ENCODE measurements at regions not wholly inside any gene's neighbourhood (a gene's known extent, or its start where the extent isn't known, plus 50 kb on each side); places are given as distances from the start of the nearest gene placed in this dataset.

DNA sequence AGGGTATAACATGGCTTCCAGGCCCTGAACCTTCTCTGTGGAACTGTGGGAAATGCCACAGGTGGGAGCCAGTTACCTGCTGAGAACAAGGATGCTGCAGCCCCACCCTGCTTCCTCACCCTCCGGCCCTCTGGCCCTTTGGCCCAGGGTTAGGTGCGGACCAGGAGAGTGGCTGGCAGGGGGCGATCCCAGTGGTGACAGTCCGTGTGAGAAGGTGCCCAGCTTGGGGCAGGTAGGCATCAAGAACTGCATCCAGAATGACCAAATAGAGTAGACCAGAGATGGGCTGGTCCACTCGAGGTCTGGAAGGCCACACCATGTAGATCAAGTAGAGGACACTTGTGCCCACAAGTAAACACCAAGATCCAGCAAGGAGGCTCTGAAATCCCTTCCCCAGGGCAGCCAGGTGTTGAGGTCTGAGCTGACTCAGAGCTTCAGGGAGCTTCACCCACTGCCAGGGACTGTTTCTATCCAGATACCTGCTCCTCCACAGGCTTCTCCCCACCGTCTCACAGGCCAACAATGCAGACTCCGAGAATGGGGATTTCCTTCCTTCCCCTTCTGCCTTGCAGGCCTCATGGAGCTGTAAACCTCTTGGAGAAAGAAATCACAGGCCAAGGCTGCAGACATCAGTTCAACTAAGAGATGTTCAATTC is 61.4 kb upstream of the ZSWIM6 start:
- no peaks in the 10 kb centered on the region for H3K27me3 ChIP-seq (ENCODE audit: control insufficient read depth in 2 of 2, insufficient read depth in 2 of 2, low read length in 2 of 2)
- no peak overlapping the region for H3K9ac ChIP-seq (ENCODE audit: insufficient read depth, low read length, poor library complexity, severe bottlenecking)
- no peaks in the 10 kb centered on the region for H3K79me2 ChIP-seq (ENCODE audit: insufficient read depth, low read length)
- H3K4me1 ChIP-seq (ENCODE audit: control insufficient read depth in 1 of 2, insufficient read depth in 2 of 2, low read length in 2 of 2) = peaks cover 70 to 72% of the 10 kb centered on the region in 2 donors
- Mint-ChIP-seq H3K27me3 (ENCODE audit: low read depth in 3 of 3) (peaks cover 0 to 9% (median 0%) of the 10 kb centered on the region in 3 donors), H3K27ac (peak overlapping the region in 1 of 7 donors; percentile 8), H3K36me3 (peaks cover 0 to 2% of the 10 kb centered on the region in 2 donors), H3K4me3 (no peak overlapping the region), H3K9me3 (peaks cover 2 to 6% (median 3%) of the 10 kb centered on the region in 7 donors), H3K4me1 (peaks cover 37% of the 10 kb centered on the region)
- intact Hi-C loops (cut with micrococcal nuclease) = no loop called here
- peak overlapping the region; percentile 67 for H2AFZ ChIP-seq (ENCODE audit: insufficient read depth, low read depth, low read length, poor library complexity, severe bottlenecking)
- peak in 1 of 3 donors; percentile 28 for DNase-seq
- 80% methylated on average over 5 of the region's 7 CpGs for WGBS (ENCODE audit: insufficient coverage)
- H3K27ac ChIP-seq (ENCODE audit: low read depth in 1 of 2, low read length in 2 of 2) = peak overlapping the region in 1 of 2 donors; percentile 46
- H4K20me1 ChIP-seq (ENCODE audit: insufficient read depth, low read length) = no peaks in the 10 kb centered on the region
- no peak overlapping the region for H3K4me3 ChIP-seq (replicated peaks in 1 of 3; ENCODE audit: low read depth in 2 of 3, low read length in 3 of 3)
- no peak overlapping the region for H3K4me2 ChIP-seq (replicated peaks; ENCODE audit: extremely low read depth, low read length, poor library complexity, severe bottlenecking)
- TF ChIP-seq, protein P1, sequence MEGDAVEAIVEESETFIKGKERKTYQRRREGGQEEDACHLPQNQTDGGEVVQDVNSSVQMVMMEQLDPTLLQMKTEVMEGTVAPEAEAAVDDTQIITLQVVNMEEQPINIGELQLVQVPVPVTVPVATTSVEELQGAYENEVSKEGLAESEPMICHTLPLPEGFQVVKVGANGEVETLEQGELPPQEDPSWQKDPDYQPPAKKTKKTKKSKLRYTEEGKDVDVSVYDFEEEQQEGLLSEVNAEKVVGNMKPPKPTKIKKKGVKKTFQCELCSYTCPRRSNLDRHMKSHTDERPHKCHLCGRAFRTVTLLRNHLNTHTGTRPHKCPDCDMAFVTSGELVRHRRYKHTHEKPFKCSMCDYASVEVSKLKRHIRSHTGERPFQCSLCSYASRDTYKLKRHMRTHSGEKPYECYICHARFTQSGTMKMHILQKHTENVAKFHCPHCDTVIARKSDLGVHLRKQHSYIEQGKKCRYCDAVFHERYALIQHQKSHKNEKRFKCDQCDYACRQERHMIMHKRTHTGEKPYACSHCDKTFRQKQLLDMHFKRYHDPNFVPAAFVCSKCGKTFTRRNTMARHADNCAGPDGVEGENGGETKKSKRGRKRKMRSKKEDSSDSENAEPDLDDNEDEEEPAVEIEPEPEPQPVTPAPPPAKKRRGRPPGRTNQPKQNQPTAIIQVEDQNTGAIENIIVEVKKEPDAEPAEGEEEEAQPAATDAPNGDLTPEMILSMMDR (IDR thresholded peaks at IDR 0.05) = no peak
- no peaks in the 10 kb centered on the region for H3K36me3 ChIP-seq (replicated peaks in 1 of 2; ENCODE audit: control insufficient read depth in 1 of 2, insufficient read depth in 2 of 2, low read length in 2 of 2)
- H3K9me3 ChIP-seq (replicated peaks in 1 of 2; ENCODE audit: control insufficient read depth in 1 of 2, insufficient read depth in 1 of 2, low read length in 2 of 2) = peaks cover 0 to 3% of the 10 kb centered on the region in 2 donors

- no peak overlapping the region for H3K4me3 Mint-ChIP-seq
- Histone ChIP-seq H3K9me3 (replicated peaks in 1 of 2; ENCODE audit: control insufficient read depth in 1 of 2, insufficient read depth in 1 of 2, low read length in 2 of 2) (no peaks in the 10 kb centered on the region), H2AFZ (ENCODE audit: insufficient read depth, low read depth, low read length, poor library complexity, severe bottlenecking) (no peak overlapping the region), H3K27ac (ENCODE audit: low read depth in 1 of 2, low read length in 2 of 2) (no peak overlapping the region), H3K4me2 (replicated peaks; ENCODE audit: extremely low read depth, low read length, poor library complexity, severe bottlenecking) (no peak overlapping the region), H3K4me1 (ENCODE audit: control insufficient read depth in 1 of 2, insufficient read depth in 2 of 2, low read length in 2 of 2) (peaks cover 89 to 91% of the 10 kb centered on the region in 2 donors), H3K27me3 (ENCODE audit: control insufficient read depth in 2 of 2, insufficient read depth in 2 of 2, low read length in 2 of 2) (no peaks in the 10 kb centered on the region), H3K36me3 (replicated peaks in 1 of 2; ENCODE audit: control insufficient read depth in 1 of 2, insufficient read depth in 2 of 2, low read length in 2 of 2) (no peaks in the 10 kb centered on the region), H3K9ac (ENCODE audit: insufficient read depth, low read length, poor library complexity, severe bottlenecking) (no peak overlapping the region), H3K4me3 (replicated peaks in 1 of 3; ENCODE audit: low read depth in 2 of 3, low read length in 3 of 3) (no peak overlapping the region), H4K20me1 (ENCODE audit: insufficient read depth, low read length) (no peaks in the 10 kb centered on the region), H3K79me2 (ENCODE audit: insufficient read depth, low read length) (no peaks in the 10 kb centered on the region)
- H3K9me3 Mint-ChIP-seq = no peaks in the 10 kb centered on the region
- TF ChIP-seq, protein P1 (IDR thresholded peaks at IDR 0.05) = no peak
- H3K4me1 Mint-ChIP-seq = peaks cover 34% of the 10 kb centered on the region
- no peak for DNase-seq
- intact Hi-C loops (cut with micrococcal nuclease) = no loop called here
- H3K27me3 Mint-ChIP-seq (ENCODE audit: low read depth in 3 of 3) = peaks cover 0 to 9% (median 0%) of the 10 kb centered on the region in 3 donors
- no peak overlapping the region for H3K27ac Mint-ChIP-seq
- 85% methylated on average over 2 of the region's 2 CpGs for WGBS (ENCODE audit: insufficient coverage)
- peaks cover 0 to 2% of the 10 kb centered on the region in 2 donors for H3K36me3 Mint-ChIP-seq
Observed at GRCh38 chr5:61272688-61273087, 59.4 kb upstream of the ZSWIM6 start.

All from CD14-positive monocyte (primary cell).